Esophagus squamous epithelium (tissue), 4 donors: ENCODE measurements at regions not wholly inside any gene's neighbourhood (a gene's known extent, or its start where the extent isn't known, plus 50 kb on each side); places are given as distances from the start of the nearest gene placed in this dataset.
"Not testable (repeated sequence)": the region's sequence is repeated elsewhere in the genome, so short reads cannot be mapped to it uniquely, and the experiment has no call there.

ENCODE experiments used
- CTCF ChIP-seq, 6 experiments: fragments of 450-650 bp in 4 of 6; fragments of 200-600 bp in 2 of 6; sonication (generic) in 2 of 6; IDR thresholded peaks; one replicate each; pipeline ENCODE4 v1.5.1; 2016 to 2019; ENCODE audit warnings: antibody characterized with exemption in 6 of 6, mild to moderate bottlenecking in 4 of 6, moderate library complexity in 4 of 6
- POLR2A ChIP-seq, 4 donors: fragments of 450-650 bp; IDR thresholded peaks; one replicate each; pipeline ENCODE4 v1.6.1; 2017; ENCODE audit warnings: antibody characterized with exemption in 4 of 4, mild to moderate bottlenecking in 4 of 4, moderate library complexity in 3 of 4

GRCh38 chr5:143517824-143518223, 114.3 kb upstream of the NR3C1 start:
- TF ChIP-seq CTCF, POLR2A (IDR thresholded peaks at IDR 0.05): not testable (repeated sequence)
